ENCODE measurements at regions not wholly inside any gene's neighbourhood (a gene's known extent, or its start where the extent isn't known, plus 50 kb on each side); places are given as distances from the start of the nearest gene placed in this dataset.
A peak's percentile ranks its signal among the peaks of the same experiment; 100 is the strongest.

DNA sequence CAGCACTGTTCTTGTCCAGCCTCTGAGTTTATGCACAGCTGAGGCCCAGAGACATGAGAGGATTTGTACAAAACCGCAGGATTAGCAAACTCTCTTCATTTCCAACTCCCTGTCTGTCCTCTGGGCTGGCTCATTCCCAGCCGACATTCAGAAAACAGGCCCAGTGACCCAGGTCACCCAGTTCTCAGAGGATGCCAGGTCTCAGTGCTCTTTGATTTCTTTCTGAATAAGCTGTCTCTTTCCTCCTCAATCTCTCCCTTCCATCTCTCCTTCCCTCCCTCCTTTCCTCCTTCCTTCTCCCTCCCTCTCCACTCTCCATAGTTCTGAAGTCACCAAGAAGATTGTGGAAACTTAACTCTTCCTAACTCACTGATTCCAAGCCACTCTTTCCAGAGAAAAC is 372.7 kb upstream of the SULF2 start:
- no peak for TF ChIP-seq POLR2A (IDR thresholded peaks at IDR 0.05)
- TF ChIP-seq CTCF (IDR thresholded peaks at IDR 0.05) = no peak
- H3K9me3 ChIP-seq = no peaks in the 10 kb centered on the region
- no peaks in the 10 kb centered on the region for H3K27me3 ChIP-seq
- H3K4me3 ChIP-seq = no peak overlapping the region
- peak; percentile 72 to 79 for DNase-seq
- H3K36me3 ChIP-seq = no peaks in the 10 kb centered on the region
- H3K27ac ChIP-seq = peak overlapping the region in 1 of 2 donors; percentile 17
- H3K4me1 ChIP-seq = no peaks in the 10 kb centered on the region
- intact Hi-C loops (cut with DNase I; ENCODE audit: low total_unique reads) = no loop called here

DNA sequence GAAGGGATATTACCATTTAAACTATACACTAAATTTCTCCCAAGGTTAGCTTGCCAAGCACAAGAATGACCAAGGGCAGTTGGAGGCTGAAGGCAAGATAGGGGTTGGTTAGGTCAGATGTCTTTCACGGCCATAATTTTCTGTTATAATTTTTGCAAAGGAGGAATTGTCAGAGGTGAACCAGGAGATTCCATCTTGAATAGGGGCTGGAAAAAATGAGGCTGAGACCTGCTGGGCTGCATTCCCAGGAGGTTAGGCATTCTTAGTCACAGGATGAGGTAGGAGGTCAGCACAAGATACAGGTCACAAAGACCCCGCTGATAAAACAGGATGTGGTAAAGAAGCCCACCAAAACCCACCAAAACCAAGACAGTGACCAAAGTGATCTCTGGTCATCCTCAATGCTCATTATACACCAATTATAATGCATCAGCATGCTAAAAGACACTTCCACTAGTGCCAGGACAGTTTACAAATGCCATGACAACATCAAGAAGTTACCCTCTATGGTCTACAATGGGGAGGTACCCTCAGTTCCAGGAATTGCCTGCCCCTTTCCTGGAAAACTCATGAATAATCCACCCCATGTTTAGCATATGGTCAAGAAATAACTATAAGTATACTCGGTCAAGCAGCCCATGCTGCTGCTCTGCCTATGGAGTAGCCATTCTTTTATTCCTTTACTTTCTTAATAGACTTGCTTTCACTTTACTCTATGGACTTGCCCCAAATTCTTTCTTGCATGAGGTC is 371.8 kb upstream of the SULF2 start:
- Histone ChIP-seq H3K27me3 (no peaks in the 10 kb centered on the region), H3K9me3 (no peaks in the 10 kb centered on the region), H3K36me3 (no peaks in the 10 kb centered on the region), H3K27ac (no peak overlapping the region), H3K4me3 (no peak overlapping the region), H3K4me1 (no peaks in the 10 kb centered on the region)
- intact Hi-C loops (cut with DNase I; ENCODE audit: low total_unique reads) = no loop called here
- DNase-seq = no peak
- TF ChIP-seq POLR2A (IDR thresholded peaks at IDR 0.05) (no peak), CTCF (IDR thresholded peaks at IDR 0.05) (no peak)

DNA sequence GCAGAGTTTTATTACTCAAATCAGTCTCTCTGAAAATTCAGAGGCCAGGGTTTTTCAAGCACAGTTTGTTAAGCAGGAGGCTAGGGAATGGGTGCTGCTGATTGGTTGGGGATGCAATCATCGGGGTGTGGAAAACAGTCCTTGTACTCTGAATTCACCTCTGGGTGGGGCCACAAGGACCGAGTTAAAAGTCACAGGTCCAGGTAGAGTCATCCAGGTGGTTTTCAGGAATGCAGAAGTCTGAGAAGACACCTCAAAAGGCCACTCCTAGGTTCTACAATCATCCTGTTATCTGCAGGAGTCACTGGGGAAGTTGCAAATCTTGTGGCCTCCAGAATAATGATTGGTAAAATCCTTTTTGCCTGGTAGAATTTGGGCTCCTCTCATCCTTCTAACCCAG is 371.2 kb upstream of the SULF2 start:
- intact Hi-C loops (cut with DNase I; ENCODE audit: low total_unique reads) = no loop called here
- no peak for DNase-seq

DNA sequence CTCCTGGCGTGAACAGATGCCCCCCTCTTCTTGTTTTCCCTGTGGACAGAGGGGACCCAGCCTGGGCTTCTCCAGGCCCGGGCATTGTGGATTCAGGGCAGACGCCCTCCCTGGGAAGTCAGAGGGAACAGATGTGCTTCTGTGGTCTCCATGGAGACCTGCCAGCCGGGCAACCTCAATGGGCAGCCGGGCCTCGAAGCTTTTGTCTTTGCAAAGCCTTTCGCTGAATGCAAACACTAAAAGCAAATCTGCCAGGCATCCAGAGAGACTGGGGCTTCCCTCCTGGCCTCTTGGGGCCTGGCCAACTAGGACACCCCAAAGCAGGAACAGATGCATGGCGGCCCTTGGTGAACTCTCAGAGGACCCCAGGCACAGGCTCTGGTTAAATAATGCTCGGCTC is 370.0 kb upstream of the SULF2 start:
- no peaks in the 10 kb centered on the region for H3K4me1 ChIP-seq
- no peak for TF ChIP-seq CTCF (IDR thresholded peaks at IDR 0.05)
- TF ChIP-seq POLR2A (IDR thresholded peaks at IDR 0.05) = no peak
- H3K27ac ChIP-seq = no peak overlapping the region
- no peaks in the 10 kb centered on the region for H3K27me3 ChIP-seq
- H3K4me3 ChIP-seq = no peak overlapping the region
- no peaks in the 10 kb centered on the region for H3K36me3 ChIP-seq
- intact Hi-C loops (cut with DNase I; ENCODE audit: low total_unique reads) = no loop called here
- DNase-seq = no peak
- no peaks in the 10 kb centered on the region for H3K9me3 ChIP-seq

More for the DNA sequence above, 371.2 kb upstream of the SULF2 start:
- no peaks in the 10 kb centered on the region for H3K9me3 ChIP-seq
- H3K4me1 ChIP-seq = no peaks in the 10 kb centered on the region
- H3K4me3 ChIP-seq = no peak overlapping the region
- no peak overlapping the region for H3K27ac ChIP-seq
- no peaks in the 10 kb centered on the region for H3K36me3 ChIP-seq
- TF ChIP-seq CTCF (IDR thresholded peaks at IDR 0.05) = no peak
- TF ChIP-seq POLR2A (IDR thresholded peaks at IDR 0.05) = no peak
- no peaks in the 10 kb centered on the region for H3K27me3 ChIP-seq

DNA sequence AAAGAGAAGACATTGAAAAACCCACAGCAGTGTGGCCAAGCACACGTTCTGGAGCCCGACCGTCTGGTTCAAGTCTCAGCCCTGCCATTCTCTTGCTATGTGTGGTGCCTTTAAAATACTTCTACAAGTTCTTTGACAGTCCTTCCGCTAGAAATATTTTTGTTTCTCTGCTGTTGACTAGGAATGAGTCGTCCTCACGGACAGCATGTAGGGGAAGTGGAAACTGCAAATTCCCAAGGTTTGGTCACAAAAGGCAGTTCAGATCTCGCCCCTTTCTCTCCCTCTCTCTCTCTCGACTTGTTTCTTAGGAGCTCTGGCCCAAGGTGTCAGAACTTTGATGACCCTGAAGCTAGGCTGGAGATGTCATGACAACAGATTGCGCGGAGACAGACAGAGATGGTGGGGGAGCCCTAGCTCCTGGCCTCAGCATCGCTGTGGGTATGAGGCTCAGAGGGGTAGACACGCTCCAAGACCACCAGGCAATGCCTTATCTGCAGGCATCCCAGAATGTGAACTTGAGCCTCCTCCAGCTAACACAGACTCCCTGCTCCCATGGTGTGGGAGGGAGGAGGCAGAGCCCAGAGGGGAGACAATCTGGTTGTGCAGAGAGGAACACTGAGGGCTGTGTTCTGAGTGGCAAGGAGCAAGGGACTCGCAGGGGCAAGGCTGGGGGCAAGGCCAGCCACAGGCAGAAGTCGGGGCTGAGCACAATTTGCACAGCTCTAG is 368.9 kb upstream of the SULF2 start:
- no peak for DNase-seq
- intact Hi-C loops (cut with DNase I; ENCODE audit: low total_unique reads) = no loop called here
- Histone ChIP-seq H3K4me3 (no peak overlapping the region), H3K9me3 (no peaks in the 10 kb centered on the region), H3K27me3 (no peaks in the 10 kb centered on the region), H3K27ac (no peak overlapping the region), H3K4me1 (no peaks in the 10 kb centered on the region), H3K36me3 (no peaks in the 10 kb centered on the region)
- TF ChIP-seq POLR2A (IDR thresholded peaks at IDR 0.05) (no peak), CTCF (IDR thresholded peaks at IDR 0.05) (no peak)
